Heart left ventricle (tissue), 16 donors: ENCODE measurements at regions not wholly inside any gene's neighbourhood (a gene's known extent, or its start where the extent isn't known, plus 50 kb on each side); places are given as distances from the start of the nearest gene placed in this dataset.

Source experiments
- ATAC-seq, 4 donors: fragments of 200-7000 bp; cut with Tn5 transposase; one replicate each; pipeline ENCODE4 v1.9.1; 2020 to 2022; ENCODE audit warnings: moderate library complexity in 4 of 4, mild to moderate bottlenecking in 3 of 4, moderate number of reproducible peaks in 1 of 4
- DNase-seq, 5 donors: peaks; one replicate each; pipeline ENCODE4 v3.0.0-alpha.2; 2020
- H3K27ac ChIP-seq, 12 donors: fragments of 200-600 bp; sonication (generic) in 4 of 12; one replicate each; pipeline versions ENCODE4 v1.5.0 to v1.8.0; 2016 to 2022; ENCODE audit warnings: mild to moderate bottlenecking in 2 of 12
- H3K27me3 ChIP-seq, 9 donors: fragments of 200-600 bp; sonication (generic) in 2 of 9; one replicate each; pipeline versions ENCODE4 v1.5.1 to v1.8.0; 2016 to 2022; ENCODE audit warnings: mild to moderate bottlenecking in 3 of 9
- H3K36me3 ChIP-seq, 9 donors: fragments of 200-600 bp; sonication (generic) in 2 of 9; one replicate each; pipeline versions ENCODE4 v1.5.0 to v1.8.0; 2018 to 2022; ENCODE audit warnings: mild to moderate bottlenecking in 2 of 9
- H3K4me1 ChIP-seq, 12 donors: fragments of 200-600 bp; sonication (generic) in 4 of 12; one replicate each; pipeline versions ENCODE4 v1.5.0 to v1.8.0; 2016 to 2022; ENCODE audit warnings: mild to moderate bottlenecking in 3 of 12
- H3K4me3 ChIP-seq, 12 donors: fragments of 200-600 bp; sonication (generic) in 4 of 12; one replicate each; pipeline versions ENCODE4 v1.5.0 to v1.8.0; 2017 to 2022; ENCODE audit warnings: mild to moderate bottlenecking in 9 of 12, moderate library complexity in 4 of 12
- H3K9me3 ChIP-seq, 12 donors: fragments of 200-600 bp; sonication (generic) in 4 of 12; one replicate each; pipeline versions ENCODE4 v1.5.0 to v1.8.0; 2016 to 2022; ENCODE audit warnings: mild to moderate bottlenecking in 1 of 12
- CTCF ChIP-seq, 12 donors: fragments of 200-600 bp; sonication (generic) in 4 of 12; IDR thresholded peaks; one replicate each; pipeline versions ENCODE4 v1.5.0 to v1.8.0; 2018 to 2022; ENCODE audit warnings: antibody characterized with exemption in 12 of 12, mild to moderate bottlenecking in 5 of 12
- POLR2A ChIP-seq, 2 donors: fragments of 450-650 bp; IDR thresholded peaks; one replicate each; pipeline ENCODE4 v1.6.1; 2017; ENCODE audit warnings: antibody characterized with exemption in 2 of 2, mild to moderate bottlenecking in 2 of 2, moderate library complexity in 2 of 2
- WGBS, 4 donors: extraction: QIAGEN DNeasy Blood & Tissue Kit in 2 of 4; methylation state at CpG; one replicate each; pipeline versions ENCODE4 v1.1.5 to v1.1.7; 2013 to 2018; 5-methylcytosine and 5-hydroxymethylcytosine counted together
- intact Hi-C, 10 donors: fragments of 100-400 bp; cut with DNase I; formaldehyde crosslinking; loops; one replicate each; pipeline versions ENCODE4 v1.11.1 to v1.14.2; 2022
- donor health status: ischemic (EF 13 %, LVEDD 7.1; RV severe dilation, severe dysfunction).
- donor health status: healthy with polysubstance abuse.
- donor health status: DM: no; HTN: yes; CAD: no.
- donor health status: DM: no; HTN: no; CAD: no.
- donor health status: ischemic (EF 25% LVEDD 6.9; RV normal size, moderate dysfunction).
- donor health status: ischemic (EF 25% LVEDD 5.7; RV mildly dilated, moderate dysfunction).
- donor health status: healthy.
- donor health status: DM: yes; HTN: yes; CAD: no.
- donor health status: ischemic (EF 35%, LVEDD 5.7; RV mildly dilated, moderate dysfunction).
- donor health status: nonischemic (EF 11% LVEDD 7.7; RV severe dilation, severe dysfunction).
- donor health status: DM: yes; HTN: yes; CAD: no.
- donor health status: PGD.
- donor health status: ischemic (EF 29% LVEDD 5.4; RV normal size, mild dysfunction).
- donor health status: nonischemic (EF 23%, LVEDD 6.1; RV moderate dilation, normal function).

- 71 to 83% (median 79%) methylated on average over 2 of the region's 2 CpGs for WGBS, 4 donors
- Histone ChIP-seq H3K27me3 (no peaks in the 10 kb centered on the region), H3K4me1 (no peaks in the 10 kb centered on the region), H3K9me3 (no peaks in the 10 kb centered on the region), H3K4me3 (no peak overlapping the region), H3K27ac (no peak overlapping the region), H3K36me3 (no peaks in the 10 kb centered on the region)
- DNase-seq, result no peak
- intact Hi-C loops, result loop anchor here in 1 of 10 donors (10.0 kb wide), 1 partner anchor 61 kb away; no protein-coding TSS in a partner anchor
- ATAC-seq, result no peak
- TF ChIP-seq CTCF (IDR thresholded peaks at IDR 0.05) (no peak), POLR2A (IDR thresholded peaks at IDR 0.05) (no peak)
Measured at GRCh38 chr3:87175732-87176131, 51.4 kb upstream of the CHMP2B start.

GRCh38 chr3:87173776-87174175, 53.3 kb upstream of the CHMP2B start:
- ATAC-seq, result no peak
- H3K4me3 ChIP-seq, result no peak overlapping the region
- no peaks in the 10 kb centered on the region for H3K4me1 ChIP-seq
- H3K27me3 ChIP-seq, result no peaks in the 10 kb centered on the region
- TF ChIP-seq POLR2A (IDR thresholded peaks at IDR 0.05) (no peak), CTCF (IDR thresholded peaks at IDR 0.05) (no peak)
- no peaks in the 10 kb centered on the region for H3K36me3 ChIP-seq
- intact Hi-C loops, result loop anchor here in 1 of 10 donors (10.0 kb wide), 1 partner anchor 59 kb away; no protein-coding TSS in a partner anchor
- no peak overlapping the region for H3K27ac ChIP-seq
- H3K9me3 ChIP-seq, result no peaks in the 10 kb centered on the region
- DNase-seq, result no peak
- WGBS, 4 donors, result 66 to 80% (median 77%) methylated on average over 2 of the region's 2 CpGs

- intact Hi-C loops, result loop anchor here in 1 of 10 donors (10.0 kb wide), 1 partner anchor 58 kb away; no protein-coding TSS in a partner anchor
- WGBS, 4 donors, result 72 to 86% (median 79%) methylated on average over 3 of the region's 3 CpGs
- no peaks in the 10 kb centered on the region for H3K4me1 ChIP-seq
Measured at GRCh38 chr3:87173071-87173470, 54.0 kb upstream of the CHMP2B start.

More at GRCh38 chr3:87173071-87173470, 54.0 kb upstream of the CHMP2B start:
- ATAC-seq (no peak), DNase-seq (no peak)
- no peak for TF ChIP-seq CTCF (IDR thresholded peaks at IDR 0.05)
- TF ChIP-seq POLR2A (IDR thresholded peaks at IDR 0.05), result no peak
- no peak overlapping the region for H3K4me3 ChIP-seq
- H3K9me3 ChIP-seq, result no peaks in the 10 kb centered on the region
- no peak overlapping the region for H3K27ac ChIP-seq
- H3K36me3 ChIP-seq, result no peaks in the 10 kb centered on the region
- H3K27me3 ChIP-seq, result peaks cover 0 to 5% (median 0%) of the 10 kb centered on the region in 9 donors
